ENCODE measurements at regions not wholly inside any gene's neighbourhood (a gene's known extent, or its start where the extent isn't known, plus 50 kb on each side); places are given as distances from the start of the nearest gene placed in this dataset.

- no peak for DNase-seq
- ChIA-PET CTCF (ENCODE audit: partially characterized antibody) (no interaction called here), POLR2A (ENCODE audit: partially characterized antibody) (no interaction called here)
- intact Hi-C loops (cut with micrococcal nuclease): no loop called here
- no peaks in the 10 kb centered on the region for H3K36me3 Mint-ChIP-seq
- no peak overlapping the region for H3K4me3 Mint-ChIP-seq
- H3K4me3 ChIP-seq (ENCODE audit: low read length in 2 of 2): no peak overlapping the region
- H3K27ac Mint-ChIP-seq: no peak overlapping the region
- no peaks in the 10 kb centered on the region for H3K36me3 ChIP-seq (ENCODE audit: insufficient read depth, low read length)
- H3K9me3 Mint-ChIP-seq: peaks cover 0 to 3% (median 0%) of the 10 kb centered on the region in 8 donors
- H3K4me1 ChIP-seq (ENCODE audit: insufficient read depth, low read length): no peaks in the 10 kb centered on the region
- no peaks in the 10 kb centered on the region for H3K9me3 ChIP-seq (ENCODE audit: control insufficient read depth in 1 of 2, low read length in 2 of 2)
- no peaks in the 10 kb centered on the region for H3K27me3 ChIP-seq (ENCODE audit: insufficient read depth, low read length)
- H3K27ac ChIP-seq (ENCODE audit: low read depth, low read length): no peak overlapping the region
- H3K27me3 Mint-ChIP-seq: peaks cover 8 to 17% of the 10 kb centered on the region in 2 donors
- peaks cover 0 to 2% (median 0%) of the 10 kb centered on the region in 4 donors for H3K4me1 Mint-ChIP-seq
Measured at GRCh38 chr6:167526465-167527368, 201.8 kb downstream of the TTLL2 start.

GRCh38 chr6:167528239-167528638 lies 203.4 kb downstream of the TTLL2 start:
- H3K4me1 Mint-ChIP-seq: peaks cover 0 to 2% (median 0%) of the 10 kb centered on the region in 4 donors
- Histone ChIP-seq H3K4me1 (ENCODE audit: insufficient read depth, low read length) (no peaks in the 10 kb centered on the region), H3K9me3 (ENCODE audit: control insufficient read depth in 1 of 2, low read length in 2 of 2) (no peaks in the 10 kb centered on the region), H3K27me3 (ENCODE audit: insufficient read depth, low read length) (no peaks in the 10 kb centered on the region), H3K4me3 (ENCODE audit: low read length in 2 of 2) (no peak overlapping the region), H3K27ac (ENCODE audit: low read depth, low read length) (no peak overlapping the region), H3K36me3 (ENCODE audit: insufficient read depth, low read length) (no peaks in the 10 kb centered on the region)
- ChIA-PET POLR2A (ENCODE audit: partially characterized antibody) (no interaction called here), CTCF (ENCODE audit: partially characterized antibody) (no interaction called here)
- no peak overlapping the region for H3K4me3 Mint-ChIP-seq
- peaks cover 12 to 14% of the 10 kb centered on the region in 2 donors for H3K27me3 Mint-ChIP-seq
- intact Hi-C loops (cut with micrococcal nuclease): no loop called here
- H3K27ac Mint-ChIP-seq: no peak overlapping the region
- no peaks in the 10 kb centered on the region for H3K36me3 Mint-ChIP-seq
- DNase-seq: no peak
- H3K9me3 Mint-ChIP-seq: peaks cover 0 to 3% (median 0%) of the 10 kb centered on the region in 8 donors

- H3K4me3 ChIP-seq (ENCODE audit: low read length in 2 of 2): no peak overlapping the region
- H3K36me3 ChIP-seq (ENCODE audit: insufficient read depth, low read length): no peaks in the 10 kb centered on the region
- no peaks in the 10 kb centered on the region for H3K27me3 ChIP-seq (ENCODE audit: insufficient read depth, low read length)
- H3K27ac Mint-ChIP-seq: no peak overlapping the region
- H3K36me3 Mint-ChIP-seq: no peaks in the 10 kb centered on the region
- H3K9me3 ChIP-seq (ENCODE audit: control insufficient read depth in 1 of 2, low read length in 2 of 2): no peaks in the 10 kb centered on the region
- H3K27me3 Mint-ChIP-seq: peaks cover 10 to 14% of the 10 kb centered on the region in 2 donors
- H3K27ac ChIP-seq (ENCODE audit: low read depth, low read length): no peak overlapping the region
- no peaks in the 10 kb centered on the region for H3K4me1 ChIP-seq (ENCODE audit: insufficient read depth, low read length)
- POLR2A ChIA-PET (ENCODE audit: partially characterized antibody): no interaction called here
- peaks cover 0 to 2% (median 0%) of the 10 kb centered on the region in 4 donors for H3K4me1 Mint-ChIP-seq
- no peak for DNase-seq
- CTCF ChIA-PET (ENCODE audit: partially characterized antibody): no interaction called here
- intact Hi-C loops (cut with micrococcal nuclease): no loop called here
- no peak overlapping the region for H3K4me3 Mint-ChIP-seq
- peaks cover 0 to 3% (median 0%) of the 10 kb centered on the region in 8 donors for H3K9me3 Mint-ChIP-seq
Measured at GRCh38 chr6:167528976-167529375, 204.1 kb downstream of the TTLL2 start.

- no peak overlapping the region for H3K4me3 ChIP-seq (ENCODE audit: low read length in 2 of 2)
- no peak for DNase-seq
- no peaks in the 10 kb centered on the region for H3K36me3 ChIP-seq (ENCODE audit: insufficient read depth, low read length)
- ChIA-PET POLR2A (ENCODE audit: partially characterized antibody) (no interaction called here), CTCF (ENCODE audit: partially characterized antibody) (no interaction called here)
- H3K4me1 ChIP-seq (ENCODE audit: insufficient read depth, low read length): no peaks in the 10 kb centered on the region
- H3K4me1 Mint-ChIP-seq: peaks cover 0 to 2% (median 0%) of the 10 kb centered on the region in 4 donors
- H3K27ac ChIP-seq (ENCODE audit: low read depth, low read length): no peak overlapping the region
- no peak overlapping the region for H3K27ac Mint-ChIP-seq
- H3K36me3 Mint-ChIP-seq: no peaks in the 10 kb centered on the region
- no peaks in the 10 kb centered on the region for H3K9me3 ChIP-seq (ENCODE audit: control insufficient read depth in 1 of 2, low read length in 2 of 2)
- intact Hi-C loops (cut with micrococcal nuclease): no loop called here
- H3K4me3 Mint-ChIP-seq: no peak overlapping the region
- peaks cover 10 to 14% of the 10 kb centered on the region in 2 donors for H3K27me3 Mint-ChIP-seq
- no peaks in the 10 kb centered on the region for H3K27me3 ChIP-seq (ENCODE audit: insufficient read depth, low read length)
- peaks cover 0 to 3% (median 0%) of the 10 kb centered on the region in 8 donors for H3K9me3 Mint-ChIP-seq
Measured at GRCh38 chr6:167529444-167530335, 204.8 kb downstream of the TTLL2 start.

GRCh38 chr6:167530951-167531350 lies 206.1 kb downstream of the TTLL2 start:
- POLR2A ChIA-PET (ENCODE audit: partially characterized antibody): no interaction called here
- no peak overlapping the region for H3K27ac ChIP-seq (ENCODE audit: low read depth, low read length)
- H3K9me3 ChIP-seq (ENCODE audit: control insufficient read depth in 1 of 2, low read length in 2 of 2): no peaks in the 10 kb centered on the region
- no peaks in the 10 kb centered on the region for H3K36me3 ChIP-seq (ENCODE audit: insufficient read depth, low read length)
- H3K27me3 ChIP-seq (ENCODE audit: insufficient read depth, low read length): no peaks in the 10 kb centered on the region
- intact Hi-C loops (cut with micrococcal nuclease): no loop called here
- Mint-ChIP-seq H3K27ac (no peak overlapping the region), H3K9me3 (peaks cover 0 to 2% (median 0%) of the 10 kb centered on the region in 8 donors), H3K4me3 (no peak overlapping the region), H3K36me3 (no peaks in the 10 kb centered on the region), H3K4me1 (peaks cover 0 to 2% (median 0%) of the 10 kb centered on the region in 4 donors), H3K27me3 (peaks cover 6% of the 10 kb centered on the region in 2 donors)
- no peaks in the 10 kb centered on the region for H3K4me1 ChIP-seq (ENCODE audit: insufficient read depth, low read length)
- CTCF ChIA-PET (ENCODE audit: partially characterized antibody): no interaction called here
- DNase-seq: no peak
- H3K4me3 ChIP-seq (ENCODE audit: low read length in 2 of 2): no peak overlapping the region

GRCh38 chr6:167532410-167533288 lies 207.8 kb downstream of the TTLL2 start:
- Mint-ChIP-seq H3K27ac (no peak overlapping the region), H3K36me3 (no peaks in the 10 kb centered on the region), H3K27me3 (peaks cover 7 to 9% of the 10 kb centered on the region in 2 donors), H3K4me3 (no peak overlapping the region), H3K9me3 (peaks cover 0 to 3% (median 0%) of the 10 kb centered on the region in 8 donors), H3K4me1 (peaks cover 0 to 2% (median 0%) of the 10 kb centered on the region in 4 donors)
- Histone ChIP-seq H3K4me1 (ENCODE audit: insufficient read depth, low read length) (no peaks in the 10 kb centered on the region), H3K27me3 (ENCODE audit: insufficient read depth, low read length) (no peaks in the 10 kb centered on the region), H3K9me3 (ENCODE audit: control insufficient read depth in 1 of 2, low read length in 2 of 2) (no peaks in the 10 kb centered on the region), H3K27ac (ENCODE audit: low read depth, low read length) (no peak overlapping the region), H3K36me3 (ENCODE audit: insufficient read depth, low read length) (no peaks in the 10 kb centered on the region), H3K4me3 (ENCODE audit: low read length in 2 of 2) (no peak overlapping the region)
- intact Hi-C loops (cut with micrococcal nuclease): no loop called here
- ChIA-PET CTCF (ENCODE audit: partially characterized antibody) (interaction anchor here (0.9 kb wide), 1 partner anchor 10 kb away, joined by 3 read pairs; no protein-coding TSS in a partner anchor), POLR2A (ENCODE audit: partially characterized antibody) (no interaction called here)
- no peak for DNase-seq

All from CD4-positive, alpha-beta memory T cell (primary cell).